Loucy (cell line): ENCODE measurements at regions not wholly inside any gene's neighbourhood (a gene's known extent, or its start where the extent isn't known, plus 50 kb on each side); places are given as distances from the start of the nearest gene placed in this dataset.

Source experiments
- CTCF ChIP-seq: fragments of 200-600 bp; sonication (generic); conservative IDR thresholded peaks from 2 replicates; pipeline ENCODE4 v1.5.1; 2014; ENCODE audit warnings: mild to moderate bottlenecking, antibody characterized with exemption, low read length
- EZH2phosphoT487 ChIP-seq: fragments of 200-600 bp; IDR thresholded peaks from 2 replicates; pipeline ENCODE4 v1.6.1; 2018; ENCODE audit warnings: antibody characterized with exemption, mild to moderate bottlenecking, moderate library complexity, borderline replicate concordance

- no peak for TF ChIP-seq CTCF
- TF ChIP-seq EZH2phosphoT487, result no peak
Observed at GRCh38 chr6:105767541-105767940, 318.6 kb upstream of the PRDM1 start.
